ENCODE measurements at regions not wholly inside any gene's neighbourhood (a gene's known extent, or its start where the extent isn't known, plus 50 kb on each side); places are given as distances from the start of the nearest gene placed in this dataset.
"Not testable (repeated sequence)": the region's sequence is repeated elsewhere in the genome, so short reads cannot be mapped to it uniquely, and the experiment has no call there.

DNA sequence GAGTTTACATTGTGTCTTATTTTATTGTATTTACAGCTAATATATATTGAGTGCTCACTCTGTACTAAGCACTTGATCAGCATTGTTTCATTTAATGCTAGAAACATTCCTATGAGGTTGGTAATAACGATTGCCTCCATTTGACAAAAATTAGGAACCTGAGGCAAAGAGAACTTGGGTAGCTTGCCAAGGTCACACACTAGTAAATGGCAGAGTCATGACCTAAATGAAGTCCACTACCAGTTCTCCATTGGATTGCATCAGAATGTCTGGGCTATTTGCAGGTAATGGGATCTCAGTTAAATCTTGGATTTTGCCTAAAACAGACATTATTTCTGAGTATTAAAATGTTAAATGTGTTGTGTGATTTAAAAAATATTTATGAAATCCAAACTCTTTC lies 65.8 kb upstream of the CRIM1 start:
- H4K20me1 ChIP-seq (ENCODE audit: insufficient read depth, low read length) = no peaks in the 10 kb centered on the region
- no peaks in the 10 kb centered on the region for H3K36me3 Mint-ChIP-seq (ENCODE audit: low read depth, unreplicated experiment)
- no peak overlapping the region for H3K9ac ChIP-seq (ENCODE audit: low read length)
- H3K4me3 Mint-ChIP-seq (ENCODE audit: unreplicated experiment) = no peak overlapping the region
- no peaks in the 10 kb centered on the region for H3K36me3 ChIP-seq (ENCODE audit: insufficient read depth, low read length)
- no peak for TF ChIP-seq EZH2 (IDR thresholded peaks at IDR 0.05; ENCODE audit: insufficient read depth, low read length)
- TF ChIP-seq, protein P1, sequence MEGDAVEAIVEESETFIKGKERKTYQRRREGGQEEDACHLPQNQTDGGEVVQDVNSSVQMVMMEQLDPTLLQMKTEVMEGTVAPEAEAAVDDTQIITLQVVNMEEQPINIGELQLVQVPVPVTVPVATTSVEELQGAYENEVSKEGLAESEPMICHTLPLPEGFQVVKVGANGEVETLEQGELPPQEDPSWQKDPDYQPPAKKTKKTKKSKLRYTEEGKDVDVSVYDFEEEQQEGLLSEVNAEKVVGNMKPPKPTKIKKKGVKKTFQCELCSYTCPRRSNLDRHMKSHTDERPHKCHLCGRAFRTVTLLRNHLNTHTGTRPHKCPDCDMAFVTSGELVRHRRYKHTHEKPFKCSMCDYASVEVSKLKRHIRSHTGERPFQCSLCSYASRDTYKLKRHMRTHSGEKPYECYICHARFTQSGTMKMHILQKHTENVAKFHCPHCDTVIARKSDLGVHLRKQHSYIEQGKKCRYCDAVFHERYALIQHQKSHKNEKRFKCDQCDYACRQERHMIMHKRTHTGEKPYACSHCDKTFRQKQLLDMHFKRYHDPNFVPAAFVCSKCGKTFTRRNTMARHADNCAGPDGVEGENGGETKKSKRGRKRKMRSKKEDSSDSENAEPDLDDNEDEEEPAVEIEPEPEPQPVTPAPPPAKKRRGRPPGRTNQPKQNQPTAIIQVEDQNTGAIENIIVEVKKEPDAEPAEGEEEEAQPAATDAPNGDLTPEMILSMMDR (IDR thresholded peaks at IDR 0.05; ENCODE audit: insufficient read depth, low read depth, low read length) = no peak
- H2AFZ ChIP-seq (ENCODE audit: low read depth, low read length) = no peak overlapping the region
- peaks cover 8% of the 10 kb centered on the region for H3K4me1 Mint-ChIP-seq (ENCODE audit: low read depth, unreplicated experiment)
- H3K27me3 ChIP-seq (ENCODE audit: insufficient read depth, low read length) = no peaks in the 10 kb centered on the region
- DNase-seq (ENCODE audit: low read depth) (no peak), FAIRE-seq (no peak)
- no peak overlapping the region for H3K27ac Mint-ChIP-seq (ENCODE audit: unreplicated experiment)
- no peak overlapping the region for H3K4me3 ChIP-seq (ENCODE audit: insufficient read depth, low read depth, low read length)
- H3K4me2 ChIP-seq (ENCODE audit: low read length) = no peak overlapping the region
- peaks cover under 1% of the 10 kb centered on the region for H3K9me3 Mint-ChIP-seq (ENCODE audit: unreplicated experiment)
- no peaks in the 10 kb centered on the region for H3K79me2 ChIP-seq (ENCODE audit: insufficient read depth, low read length)
- no peaks in the 10 kb centered on the region for H3K9me3 ChIP-seq (ENCODE audit: insufficient read depth, low read depth, low read length)
- no peaks in the 10 kb centered on the region for H3K4me1 ChIP-seq (ENCODE audit: insufficient read depth, low read length)
- no peak overlapping the region for H3K27ac ChIP-seq (ENCODE audit: low read depth, low read length)
- H3K27me3 Mint-ChIP-seq (ENCODE audit: low read depth, unreplicated experiment) = no peaks in the 10 kb centered on the region

DNA sequence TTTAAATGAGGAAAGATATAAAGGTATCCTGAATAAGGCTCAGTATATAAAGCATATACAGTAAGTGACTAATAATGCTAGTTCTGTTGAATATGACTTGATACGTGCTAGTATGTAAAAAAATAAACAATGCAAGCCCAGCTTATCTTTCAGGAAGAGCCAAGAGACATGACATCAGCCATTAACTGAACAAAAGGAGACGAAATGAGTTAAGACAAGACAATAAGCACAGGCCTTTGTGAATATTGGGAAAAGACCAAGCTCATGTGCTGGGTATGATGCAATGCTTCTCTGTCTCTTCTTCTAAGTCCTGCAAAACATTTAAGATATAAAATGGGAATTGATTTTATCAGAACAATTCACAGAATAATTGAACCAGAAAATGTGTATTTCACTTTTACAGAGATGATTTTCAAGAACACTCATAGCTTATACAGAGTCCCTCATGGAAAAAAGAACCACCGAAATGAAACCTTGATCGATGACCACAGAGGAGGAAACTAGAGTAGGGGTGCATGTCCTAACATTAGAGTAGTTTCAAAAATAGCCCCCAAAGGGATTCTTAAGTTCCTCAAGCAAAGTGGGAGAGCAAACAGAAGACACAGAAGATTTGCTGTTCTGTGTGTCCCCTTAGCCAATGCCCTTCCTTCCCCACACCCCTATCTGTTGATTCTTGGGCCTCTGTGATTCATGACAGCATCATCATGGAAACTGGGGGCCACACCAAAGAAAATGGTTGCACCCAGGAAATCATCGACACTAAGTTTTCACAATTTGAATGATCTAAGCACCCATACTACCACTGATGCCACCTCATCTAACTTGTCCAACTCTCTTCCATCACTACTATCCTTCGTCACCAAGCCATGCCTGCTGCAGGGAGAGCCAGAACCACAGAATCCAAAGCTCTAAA lies 68.0 kb upstream of the CRIM1 start:
- Mint-ChIP-seq H3K36me3 (ENCODE audit: low read depth, unreplicated experiment) (no peaks in the 10 kb centered on the region), H3K9me3 (ENCODE audit: unreplicated experiment) (peaks cover 6% of the 10 kb centered on the region), H3K27ac (ENCODE audit: unreplicated experiment) (peak overlapping the region; percentile 48), H3K27me3 (ENCODE audit: low read depth, unreplicated experiment) (no peaks in the 10 kb centered on the region), H3K4me3 (ENCODE audit: unreplicated experiment) (no peak overlapping the region), H3K4me1 (ENCODE audit: low read depth, unreplicated experiment) (peaks cover 8% of the 10 kb centered on the region)
- no peak for FAIRE-seq
- no peak overlapping the region for H3K9ac ChIP-seq (ENCODE audit: low read length)
- no peak overlapping the region for H3K4me2 ChIP-seq (ENCODE audit: low read length)
- H3K27me3 ChIP-seq (ENCODE audit: insufficient read depth, low read length) = no peaks in the 10 kb centered on the region
- H3K4me1 ChIP-seq (ENCODE audit: insufficient read depth, low read length) = no peaks in the 10 kb centered on the region
- H4K20me1 ChIP-seq (ENCODE audit: insufficient read depth, low read length) = no peaks in the 10 kb centered on the region
- H3K27ac ChIP-seq (ENCODE audit: low read depth, low read length) = peak overlapping the region; percentile 25
- H3K79me2 ChIP-seq (ENCODE audit: insufficient read depth, low read length) = no peaks in the 10 kb centered on the region
- TF ChIP-seq, protein P1 (IDR thresholded peaks at IDR 0.05; ENCODE audit: insufficient read depth, low read depth, low read length) = no peak
- TF ChIP-seq EZH2 (IDR thresholded peaks at IDR 0.05; ENCODE audit: insufficient read depth, low read length) = no peak
- no peak overlapping the region for H2AFZ ChIP-seq (ENCODE audit: low read depth, low read length)
- H3K4me3 ChIP-seq (ENCODE audit: insufficient read depth, low read depth, low read length) = no peak overlapping the region
- H3K36me3 ChIP-seq (ENCODE audit: insufficient read depth, low read length) = no peaks in the 10 kb centered on the region
- DNase-seq (ENCODE audit: low read depth) = peak; percentile 59
- no peaks in the 10 kb centered on the region for H3K9me3 ChIP-seq (ENCODE audit: insufficient read depth, low read depth, low read length)

DNA sequence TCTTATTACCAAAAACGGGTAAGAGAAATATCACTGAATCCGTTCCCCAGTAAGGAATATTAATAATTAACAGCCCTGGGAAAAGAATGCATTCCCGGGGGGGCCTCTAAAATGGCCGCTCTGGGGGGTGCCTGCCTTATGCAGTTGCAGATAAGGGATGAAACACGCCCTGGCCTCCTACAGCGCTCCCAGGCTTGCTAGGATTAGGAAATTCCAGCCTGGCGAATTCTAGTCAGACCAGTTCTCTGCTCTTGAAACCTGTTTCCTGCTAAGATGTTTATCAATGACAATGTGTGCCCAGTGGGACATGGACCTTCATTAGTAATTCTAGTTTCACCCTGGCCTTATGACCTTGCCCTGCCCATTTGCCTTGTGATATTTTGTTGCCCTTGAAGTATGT lies 76.1 kb upstream of the CRIM1 start:
- H3K9ac ChIP-seq (ENCODE audit: low read length); H3K27ac Mint-ChIP-seq (ENCODE audit: unreplicated experiment): not testable (repeated sequence)

More for the DNA sequence above, 76.1 kb upstream of the CRIM1 start:
- H3K4me3 Mint-ChIP-seq (ENCODE audit: unreplicated experiment); H3K4me1 ChIP-seq (ENCODE audit: insufficient read depth, low read length); H3K9me3 ChIP-seq (ENCODE audit: insufficient read depth, low read depth, low read length); H3K79me2 ChIP-seq (ENCODE audit: insufficient read depth, low read length); H3K36me3 ChIP-seq (ENCODE audit: insufficient read depth, low read length); H3K4me3 ChIP-seq (ENCODE audit: insufficient read depth, low read depth, low read length); H3K36me3 Mint-ChIP-seq (ENCODE audit: low read depth, unreplicated experiment); H2AFZ ChIP-seq (ENCODE audit: low read depth, low read length); FAIRE-seq; H3K4me2 ChIP-seq (ENCODE audit: low read length); H3K4me1 Mint-ChIP-seq (ENCODE audit: low read depth, unreplicated experiment); H3K27ac ChIP-seq (ENCODE audit: low read depth, low read length); H3K27me3 ChIP-seq (ENCODE audit: insufficient read depth, low read length); H3K27me3 Mint-ChIP-seq (ENCODE audit: low read depth, unreplicated experiment); DNase-seq (ENCODE audit: low read depth); H4K20me1 ChIP-seq (ENCODE audit: insufficient read depth, low read length): not testable (repeated sequence)
- peaks cover 17% of the 10 kb centered on the region for H3K9me3 Mint-ChIP-seq (ENCODE audit: unreplicated experiment)
